ENCODE measurements at regions not wholly inside any gene's neighbourhood (a gene's known extent, or its start where the extent isn't known, plus 50 kb on each side); places are given as distances from the start of the nearest gene placed in this dataset.

DNA sequence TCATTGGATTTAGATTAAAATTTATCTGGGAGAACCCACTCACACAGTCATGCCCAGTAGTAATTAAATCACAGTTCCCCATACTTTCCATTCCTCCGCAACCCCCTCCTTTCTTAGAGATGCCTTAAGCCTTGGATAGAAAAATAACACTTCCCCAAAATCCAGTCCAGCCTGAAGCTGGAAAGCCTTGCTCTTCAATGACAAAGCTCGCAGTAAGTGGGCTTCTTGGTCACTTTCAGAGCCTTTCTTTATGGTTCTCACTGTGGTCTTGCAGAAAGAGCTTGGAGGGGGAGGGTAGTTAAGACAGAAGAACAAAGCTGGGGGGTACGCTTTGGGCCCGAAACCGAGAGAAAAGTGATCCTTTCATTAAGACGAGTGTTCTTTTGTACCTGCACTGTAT, 802.1 kb upstream of the POU3F3 start:
- Histone ChIP-seq H3K4me3 (no peak overlapping the region), H3K9ac (ENCODE audit: insufficient read length) (no peak overlapping the region), H3K9me3 (ENCODE audit: low read depth, low read length) (no peaks in the 10 kb centered on the region), H3K27ac (no peak overlapping the region), H3K36me3 (ENCODE audit: insufficient read depth, low read length) (no peaks in the 10 kb centered on the region)
- DNase-seq (ENCODE audit: low read depth, low spot score): no peak
- TF ChIP-seq POLR2AphosphoS5 (IDR thresholded peaks at IDR 0.05; ENCODE audit: borderline replicate concordance, low read depth, low read length) (no peak), EZH2 (IDR thresholded peaks at IDR 0.05) (no peak), FOXP2 (optimal IDR thresholded peaks at IDR 0.05; ENCODE audit: control extremely low read depth, extremely low read length, insufficient read depth) (no peak)

DNA sequence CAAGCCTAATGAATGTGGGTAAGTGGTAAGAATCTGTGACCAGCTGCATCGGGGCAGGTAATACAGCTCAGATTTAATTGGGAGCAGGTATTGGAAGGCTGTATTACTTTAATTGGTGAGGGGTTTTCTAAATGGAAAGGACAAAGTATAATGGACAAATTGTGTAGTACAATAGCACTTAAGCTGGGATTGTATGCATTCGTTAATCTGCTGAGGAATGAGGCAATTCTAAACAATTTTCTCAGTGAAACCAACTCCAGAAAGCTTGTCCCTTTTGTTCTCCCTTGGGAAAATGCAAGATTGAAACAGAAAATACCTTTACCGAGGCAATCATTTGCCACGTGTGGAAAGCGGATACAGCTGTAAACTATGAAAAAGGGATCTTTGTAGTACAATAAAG, 801.6 kb upstream of the POU3F3 start:
- no peak overlapping the region for H3K9ac ChIP-seq (ENCODE audit: insufficient read length)
- TF ChIP-seq FOXP2 (optimal IDR thresholded peaks at IDR 0.05; ENCODE audit: control extremely low read depth, extremely low read length, insufficient read depth) (no peak), EZH2 (IDR thresholded peaks at IDR 0.05) (no peak), POLR2AphosphoS5 (IDR thresholded peaks at IDR 0.05; ENCODE audit: borderline replicate concordance, low read depth, low read length) (no peak)
- H3K36me3 ChIP-seq (ENCODE audit: insufficient read depth, low read length): no peaks in the 10 kb centered on the region
- H3K27ac ChIP-seq: no peak overlapping the region
- no peaks in the 10 kb centered on the region for H3K9me3 ChIP-seq (ENCODE audit: low read depth, low read length)
- H3K4me3 ChIP-seq: no peak overlapping the region
- no peak for DNase-seq (ENCODE audit: low read depth, low spot score)

DNA sequence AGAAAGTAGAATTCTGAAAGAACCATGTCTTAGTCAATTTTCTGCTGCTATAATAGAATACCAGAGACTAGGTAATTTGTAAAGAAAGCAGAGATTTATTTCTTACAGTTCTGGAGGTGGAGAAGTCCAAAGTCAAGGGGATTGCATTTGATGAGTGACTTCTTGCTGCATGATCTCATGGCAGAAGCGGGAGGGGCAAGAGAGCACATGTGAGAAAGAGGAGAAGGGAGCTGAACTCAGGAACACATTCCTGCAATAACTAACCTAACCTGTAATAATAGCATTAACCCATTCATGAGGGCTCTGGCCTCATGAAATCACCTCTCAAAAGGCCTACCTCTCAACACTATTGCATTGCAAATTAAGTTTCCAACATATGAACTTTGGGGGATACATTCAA, 797.5 kb upstream of the POU3F3 start:
- Histone ChIP-seq H3K27ac (no peak overlapping the region), H3K9me3 (ENCODE audit: low read depth, low read length) (no peaks in the 10 kb centered on the region), H3K36me3 (ENCODE audit: insufficient read depth, low read length) (no peaks in the 10 kb centered on the region), H3K9ac (ENCODE audit: insufficient read length) (no peak overlapping the region), H3K4me3 (no peak overlapping the region)
- TF ChIP-seq FOXP2 (optimal IDR thresholded peaks at IDR 0.05; ENCODE audit: control extremely low read depth, extremely low read length, insufficient read depth) (no peak), POLR2AphosphoS5 (IDR thresholded peaks at IDR 0.05; ENCODE audit: borderline replicate concordance, low read depth, low read length) (no peak), EZH2 (IDR thresholded peaks at IDR 0.05) (no peak)
- DNase-seq (ENCODE audit: low read depth, low spot score): no peak

DNA sequence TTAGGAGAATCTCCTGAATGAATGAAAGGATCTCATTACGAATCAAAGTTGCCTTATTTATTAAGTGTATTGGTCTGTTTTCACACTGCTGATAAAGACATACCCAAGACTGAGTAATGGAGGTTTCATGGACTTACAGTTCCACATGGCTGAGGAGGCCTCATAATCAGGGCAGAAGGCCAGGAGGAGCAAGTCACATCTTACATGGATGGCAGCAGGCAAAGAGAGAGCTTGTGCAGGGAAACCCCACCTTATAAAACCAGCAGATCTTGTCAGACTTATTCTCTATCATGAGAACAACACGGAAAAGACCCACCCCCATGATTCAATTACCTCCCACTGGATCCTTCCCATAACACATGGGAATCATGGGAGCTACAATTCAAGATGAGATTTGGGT, 785.2 kb upstream of the POU3F3 start:
- DNase-seq (ENCODE audit: low read depth, low spot score): no peak
- no peak for TF ChIP-seq FOXP2 (optimal IDR thresholded peaks at IDR 0.05; ENCODE audit: control extremely low read depth, extremely low read length, insufficient read depth)
- TF ChIP-seq POLR2AphosphoS5 (IDR thresholded peaks at IDR 0.05; ENCODE audit: borderline replicate concordance, low read depth, low read length): no peak
- TF ChIP-seq EZH2 (IDR thresholded peaks at IDR 0.05): no peak
- no peak overlapping the region for H3K9ac ChIP-seq (ENCODE audit: insufficient read length)
- no peaks in the 10 kb centered on the region for H3K9me3 ChIP-seq (ENCODE audit: low read depth, low read length)
- no peak overlapping the region for H3K27ac ChIP-seq
- no peaks in the 10 kb centered on the region for H3K36me3 ChIP-seq (ENCODE audit: insufficient read depth, low read length)
- no peak overlapping the region for H3K4me3 ChIP-seq

DNA sequence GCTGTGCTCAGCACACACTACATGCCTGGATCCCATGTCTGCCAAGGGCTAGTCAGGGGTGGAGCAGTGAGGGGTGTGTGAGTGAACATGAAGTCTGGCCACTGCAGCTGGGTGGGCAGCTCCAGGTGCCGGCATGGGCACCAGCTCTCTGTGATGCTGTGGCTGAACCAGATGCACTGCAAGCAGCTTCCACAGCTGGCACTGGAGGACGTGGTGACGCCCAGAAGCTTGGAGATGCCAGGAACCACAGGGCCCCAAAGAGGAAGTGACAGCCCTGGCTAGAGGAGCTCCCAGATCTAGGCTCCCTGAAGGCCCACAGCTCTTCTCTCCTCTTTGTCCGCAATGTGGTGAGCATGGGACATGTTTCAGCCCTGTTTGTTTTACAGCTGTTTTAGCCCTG, 776.3 kb upstream of the POU3F3 start:
- H3K9ac ChIP-seq (ENCODE audit: insufficient read length): no peak overlapping the region
- H3K4me3 ChIP-seq: no peak overlapping the region
- TF ChIP-seq EZH2 (IDR thresholded peaks at IDR 0.05) (no peak), FOXP2 (optimal IDR thresholded peaks at IDR 0.05; ENCODE audit: control extremely low read depth, extremely low read length, insufficient read depth) (no peak), POLR2AphosphoS5 (IDR thresholded peaks at IDR 0.05; ENCODE audit: borderline replicate concordance, low read depth, low read length) (no peak)
- no peak overlapping the region for H3K27ac ChIP-seq
- no peaks in the 10 kb centered on the region for H3K9me3 ChIP-seq (ENCODE audit: low read depth, low read length)
- no peaks in the 10 kb centered on the region for H3K36me3 ChIP-seq (ENCODE audit: insufficient read depth, low read length)
- no peak for DNase-seq (ENCODE audit: low read depth, low spot score)

DNA sequence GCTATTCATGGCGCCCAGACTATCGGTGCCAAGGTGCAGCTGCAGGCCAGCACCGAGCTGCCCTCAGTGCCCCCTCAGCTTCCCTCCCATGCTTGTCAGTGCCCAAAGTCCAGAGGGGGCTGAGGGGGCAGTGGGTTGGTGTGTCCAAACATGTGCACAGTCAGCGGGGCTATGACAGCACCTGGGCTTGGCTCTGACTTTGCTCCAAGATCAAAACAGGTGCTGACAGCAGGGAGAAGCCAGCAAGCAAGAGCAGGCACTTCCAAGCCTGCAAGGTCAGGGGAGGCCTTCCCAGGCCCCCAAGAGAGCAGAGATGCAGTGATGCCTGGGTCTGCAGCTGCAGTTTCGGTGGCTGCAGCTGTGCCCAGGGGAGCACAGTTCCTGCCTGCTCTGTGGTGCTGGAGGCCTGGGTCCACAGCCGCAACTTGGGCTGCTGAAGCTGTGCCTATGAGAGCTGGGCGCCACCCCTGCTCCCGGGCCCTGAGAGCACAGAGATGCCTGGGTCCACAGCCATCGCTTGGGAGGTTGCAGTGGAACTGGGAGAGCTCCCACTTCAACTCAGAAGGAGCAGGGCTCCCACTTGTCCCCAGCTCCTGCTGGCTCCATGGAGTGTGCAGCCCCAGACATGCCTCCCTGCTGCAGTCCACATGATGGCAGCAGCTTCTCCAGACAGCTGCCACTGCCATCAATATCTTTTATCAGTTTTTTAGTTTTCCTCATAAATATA, 775.3 kb upstream of the POU3F3 start:
- H3K27ac ChIP-seq: no peak overlapping the region
- DNase-seq (ENCODE audit: low read depth, low spot score): no peak
- H3K9ac ChIP-seq (ENCODE audit: insufficient read length): no peak overlapping the region

DNA sequence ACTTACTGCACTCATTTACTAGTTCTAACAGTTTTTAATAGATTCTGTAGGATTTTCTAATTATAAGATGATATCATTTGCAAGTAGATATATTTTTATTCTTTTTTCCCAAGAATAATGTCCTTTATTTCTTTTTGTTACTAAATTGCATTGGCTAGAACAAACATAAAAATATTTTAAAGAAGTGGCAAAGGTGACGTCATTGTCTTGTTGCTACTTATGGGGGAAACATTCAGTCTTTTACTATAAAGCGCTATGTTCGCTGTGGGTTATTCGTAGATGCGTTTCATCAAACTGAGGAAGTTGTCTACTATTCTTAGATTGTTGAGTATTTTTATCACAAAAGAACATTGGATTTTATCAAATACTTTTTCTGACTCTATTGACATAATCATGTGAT, 765.2 kb upstream of the POU3F3 start:
- Histone ChIP-seq H3K9ac (ENCODE audit: insufficient read length) (no peak overlapping the region), H3K36me3 (ENCODE audit: insufficient read depth, low read length) (no peaks in the 10 kb centered on the region), H3K9me3 (ENCODE audit: low read depth, low read length) (no peaks in the 10 kb centered on the region), H3K27ac (no peak overlapping the region), H3K4me3 (no peak overlapping the region)
- no peak for TF ChIP-seq FOXP2 (optimal IDR thresholded peaks at IDR 0.05; ENCODE audit: control extremely low read depth, extremely low read length, insufficient read depth)
- TF ChIP-seq EZH2 (IDR thresholded peaks at IDR 0.05): no peak
- TF ChIP-seq POLR2AphosphoS5 (IDR thresholded peaks at IDR 0.05; ENCODE audit: borderline replicate concordance, low read depth, low read length): no peak
- no peak for DNase-seq (ENCODE audit: low read depth, low spot score)

More for the DNA sequence above, 775.3 kb upstream of the POU3F3 start:
- no peak for TF ChIP-seq POLR2AphosphoS5 (IDR thresholded peaks at IDR 0.05; ENCODE audit: borderline replicate concordance, low read depth, low read length)
- no peak for TF ChIP-seq EZH2 (IDR thresholded peaks at IDR 0.05)
- no peak for TF ChIP-seq FOXP2 (optimal IDR thresholded peaks at IDR 0.05; ENCODE audit: control extremely low read depth, extremely low read length, insufficient read depth)
- H3K36me3 ChIP-seq (ENCODE audit: insufficient read depth, low read length): no peaks in the 10 kb centered on the region
- H3K9me3 ChIP-seq (ENCODE audit: low read depth, low read length): no peaks in the 10 kb centered on the region
- H3K4me3 ChIP-seq: no peak overlapping the region

DNA sequence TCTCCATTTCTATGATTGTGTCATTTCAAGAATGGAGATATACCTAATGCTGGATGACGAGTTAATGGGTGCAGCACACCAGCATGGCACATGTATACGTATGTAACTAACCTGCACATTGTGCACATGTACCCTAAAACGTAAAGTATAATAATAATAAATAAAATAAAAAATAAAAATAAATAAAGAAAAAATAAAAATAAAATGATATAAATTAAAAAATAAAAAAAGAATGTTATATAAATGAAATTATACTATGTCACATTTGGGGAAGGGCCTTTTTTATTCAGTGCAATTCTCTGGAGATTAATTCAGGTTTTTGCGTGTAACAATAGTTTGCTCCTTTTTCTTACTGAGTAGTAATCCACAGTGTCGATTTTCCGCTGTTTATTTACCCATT, 763.5 kb upstream of the POU3F3 start:
- no peaks in the 10 kb centered on the region for H3K36me3 ChIP-seq (ENCODE audit: insufficient read depth, low read length)
- no peak overlapping the region for H3K9ac ChIP-seq (ENCODE audit: insufficient read length)
- no peak for DNase-seq (ENCODE audit: low read depth, low spot score)
- H3K27ac ChIP-seq: no peak overlapping the region
- no peak for TF ChIP-seq EZH2 (IDR thresholded peaks at IDR 0.05)
- no peak for TF ChIP-seq FOXP2 (optimal IDR thresholded peaks at IDR 0.05; ENCODE audit: control extremely low read depth, extremely low read length, insufficient read depth)
- no peak for TF ChIP-seq POLR2AphosphoS5 (IDR thresholded peaks at IDR 0.05; ENCODE audit: borderline replicate concordance, low read depth, low read length)
- no peaks in the 10 kb centered on the region for H3K9me3 ChIP-seq (ENCODE audit: low read depth, low read length)
- H3K4me3 ChIP-seq: no peak overlapping the region

DNA sequence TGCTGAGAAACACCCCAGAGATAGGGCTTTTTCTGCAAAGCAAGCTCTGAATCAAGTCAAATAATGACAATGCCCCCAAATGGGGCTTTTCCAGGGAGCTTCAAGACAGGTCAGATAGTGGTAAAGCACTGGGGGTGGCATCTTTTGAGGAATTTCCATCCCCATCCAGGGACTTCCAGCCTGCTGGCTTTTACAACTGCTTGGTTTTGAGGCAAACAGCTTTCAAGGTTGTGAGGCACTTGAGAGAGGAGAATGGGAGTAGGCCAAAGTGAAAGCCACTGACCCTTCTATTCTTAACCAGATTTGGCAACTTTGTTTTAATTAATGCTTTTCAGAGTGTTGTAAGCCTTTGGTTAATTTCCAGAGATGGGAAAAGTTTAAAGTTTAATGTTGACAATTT, 762.0 kb upstream of the POU3F3 start:
- TF ChIP-seq EZH2 (IDR thresholded peaks at IDR 0.05): no peak
- TF ChIP-seq FOXP2 (optimal IDR thresholded peaks at IDR 0.05; ENCODE audit: control extremely low read depth, extremely low read length, insufficient read depth): no peak
- TF ChIP-seq POLR2AphosphoS5 (IDR thresholded peaks at IDR 0.05; ENCODE audit: borderline replicate concordance, low read depth, low read length): no peak
- H3K27ac ChIP-seq: no peak overlapping the region

More for the DNA sequence above, 762.0 kb upstream of the POU3F3 start:
- no peak overlapping the region for H3K9ac ChIP-seq (ENCODE audit: insufficient read length)
- H3K9me3 ChIP-seq (ENCODE audit: low read depth, low read length): no peaks in the 10 kb centered on the region
- H3K4me3 ChIP-seq: no peak overlapping the region
- H3K36me3 ChIP-seq (ENCODE audit: insufficient read depth, low read length): no peaks in the 10 kb centered on the region
- no peak for DNase-seq (ENCODE audit: low read depth, low spot score)

Data from SK-N-MC (cell line).